Spinal cord (tissue), 9 donors: ENCODE measurements at regions not wholly inside any gene's neighbourhood (a gene's known extent, or its start where the extent isn't known, plus 50 kb on each side); places are given as distances from the start of the nearest gene placed in this dataset.

Source experiments
- DNase-seq, 6 donors: peaks; one replicate each; pipeline versions ENCODE4 v3.0.0 to v3.0.0-alpha.2; 2013 to 2015; ENCODE audit warnings: low spot score in 6 of 6, low read depth in 4 of 6
- H3K27ac ChIP-seq: one replicate; pipeline ENCODE4 v1.5.1; 2013; ENCODE audit warnings: low read depth, low read length, control low read depth
- H3K27me3 ChIP-seq: one replicate; pipeline ENCODE4 v1.6.1; 2013; ENCODE audit warnings: low read length; ENCODE audit not compliant: control insufficient read depth, insufficient read depth
- H3K36me3 ChIP-seq: one replicate; pipeline ENCODE4 v1.6.1; 2013; ENCODE audit warnings: low read length; ENCODE audit not compliant: control insufficient read depth, insufficient read depth
- H3K4me1 ChIP-seq: one replicate; pipeline ENCODE4 v1.6.1; 2013; ENCODE audit warnings: low read length; ENCODE audit not compliant: control insufficient read depth, insufficient read depth
- H3K4me3 ChIP-seq: one replicate; pipeline ENCODE4 v1.5.1; 2013; ENCODE audit warnings: low read depth, low read length, control low read depth
- H3K9me3 ChIP-seq: one replicate; pipeline ENCODE4 v1.6.1; 2013; ENCODE audit warnings: low read length; ENCODE audit not compliant: control insufficient read depth, insufficient read depth
- WGBS: methylation state at CpG from one replicate; pipeline ENCODE4 v1.1.5; 2013; ENCODE audit warnings: missing lambda C conversion rate; ENCODE audit not compliant: insufficient coverage; 5-methylcytosine and 5-hydroxymethylcytosine counted together
- donor health status: healthy.

- no peaks in the 10 kb centered on the region for H3K4me1 ChIP-seq
- no peak overlapping the region for H3K27ac ChIP-seq
- no peak overlapping the region for H3K4me3 ChIP-seq
- H3K27me3 ChIP-seq, result no peaks in the 10 kb centered on the region
- H3K36me3 ChIP-seq, result no peaks in the 10 kb centered on the region
- WGBS, result no CpG with 5 or more reads among the region's 1 CpG
- no peak for DNase-seq
- no peaks in the 10 kb centered on the region for H3K9me3 ChIP-seq
Observed at GRCh38 chr10:23521735-23522134, 82.9 kb downstream of the OTUD1 start.

GRCh38 chr10:23522345-23522744 is 83.5 kb downstream of the OTUD1 start:
- Histone ChIP-seq H3K4me3 (no peak overlapping the region), H3K27me3 (no peaks in the 10 kb centered on the region), H3K27ac (no peak overlapping the region), H3K36me3 (no peaks in the 10 kb centered on the region), H3K9me3 (no peaks in the 10 kb centered on the region), H3K4me1 (no peaks in the 10 kb centered on the region)
- DNase-seq, result no peak
- WGBS, result no CpG with 5 or more reads among the region's 4 CpGs

- Histone ChIP-seq H3K27ac (no peak overlapping the region), H3K36me3 (no peaks in the 10 kb centered on the region), H3K27me3 (no peaks in the 10 kb centered on the region), H3K9me3 (no peaks in the 10 kb centered on the region), H3K4me3 (no peak overlapping the region), H3K4me1 (no peaks in the 10 kb centered on the region)
- DNase-seq, result no peak
- WGBS, result 0% methylated on average over 1 of the region's 4 CpGs
Observed at GRCh38 chr10:23523251-23523650, 84.4 kb downstream of the OTUD1 start.

GRCh38 chr10:23525406-23525805 is 86.5 kb downstream of the OTUD1 start:
- Histone ChIP-seq H3K4me3 (no peak overlapping the region), H3K9me3 (no peaks in the 10 kb centered on the region), H3K27me3 (no peaks in the 10 kb centered on the region), H3K27ac (no peak overlapping the region), H3K4me1 (no peaks in the 10 kb centered on the region), H3K36me3 (no peaks in the 10 kb centered on the region)
- no CpG with 5 or more reads among the region's 2 CpGs for WGBS
- no peak for DNase-seq

- no peak overlapping the region for H3K27ac ChIP-seq
- no peaks in the 10 kb centered on the region for H3K27me3 ChIP-seq
- no peaks in the 10 kb centered on the region for H3K36me3 ChIP-seq
- H3K4me3 ChIP-seq, result no peak overlapping the region
- H3K4me1 ChIP-seq, result no peaks in the 10 kb centered on the region
- no peaks in the 10 kb centered on the region for H3K9me3 ChIP-seq
- no CpG with 5 or more reads among the region's 2 CpGs for WGBS
- no peak for DNase-seq
Observed at GRCh38 chr10:23528419-23528818, 89.5 kb downstream of the OTUD1 start.

GRCh38 chr10:23529625-23530024 is 90.8 kb downstream of the OTUD1 start:
- no peaks in the 10 kb centered on the region for H3K9me3 ChIP-seq
- H3K27me3 ChIP-seq, result no peaks in the 10 kb centered on the region
- no peaks in the 10 kb centered on the region for H3K4me1 ChIP-seq
- no peaks in the 10 kb centered on the region for H3K36me3 ChIP-seq
- H3K4me3 ChIP-seq, result no peak overlapping the region
- WGBS, result no CpG with 5 or more reads among the region's 5 CpGs
- no peak overlapping the region for H3K27ac ChIP-seq
- DNase-seq, result no peak

- no peaks in the 10 kb centered on the region for H3K27me3 ChIP-seq
- H3K36me3 ChIP-seq, result no peaks in the 10 kb centered on the region
- no peak overlapping the region for H3K4me3 ChIP-seq
- H3K4me1 ChIP-seq, result no peaks in the 10 kb centered on the region
- no peak overlapping the region for H3K27ac ChIP-seq
- no peaks in the 10 kb centered on the region for H3K9me3 ChIP-seq
- WGBS, result no CpG with 5 or more reads among the region's 2 CpGs
- DNase-seq, result peak in 1 of 6 donors; percentile 32
Observed at GRCh38 chr10:23530079-23530478, 91.2 kb downstream of the OTUD1 start.

GRCh38 chr10:23533212-23533611 is 94.3 kb downstream of the OTUD1 start:
- no peak for DNase-seq
- Histone ChIP-seq H3K4me3 (no peak overlapping the region), H3K9me3 (no peaks in the 10 kb centered on the region), H3K27ac (no peak overlapping the region), H3K36me3 (no peaks in the 10 kb centered on the region), H3K27me3 (no peaks in the 10 kb centered on the region), H3K4me1 (no peaks in the 10 kb centered on the region)
- 95% methylated on average over 3 of the region's 3 CpGs for WGBS

- DNase-seq, result no peak
- WGBS, result 89% methylated on average over 3 of the region's 4 CpGs
Observed at GRCh38 chr10:23534326-23534725, 95.5 kb downstream of the OTUD1 start.

GRCh38 chr10:23534761-23535160 is 95.9 kb downstream of the OTUD1 start:
- no peak overlapping the region for H3K4me3 ChIP-seq
- H3K4me1 ChIP-seq, result no peaks in the 10 kb centered on the region
- 100% methylated on average over 1 of the region's 1 CpG for WGBS
- no peaks in the 10 kb centered on the region for H3K36me3 ChIP-seq
- no peaks in the 10 kb centered on the region for H3K27me3 ChIP-seq
- no peak overlapping the region for H3K27ac ChIP-seq
- no peak for DNase-seq
- no peaks in the 10 kb centered on the region for H3K9me3 ChIP-seq

More at GRCh38 chr10:23534326-23534725, 95.5 kb downstream of the OTUD1 start:
- no peak overlapping the region for H3K4me3 ChIP-seq
- H3K36me3 ChIP-seq, result no peaks in the 10 kb centered on the region
- H3K27me3 ChIP-seq, result no peaks in the 10 kb centered on the region
- no peaks in the 10 kb centered on the region for H3K4me1 ChIP-seq
- no peaks in the 10 kb centered on the region for H3K9me3 ChIP-seq
- H3K27ac ChIP-seq, result no peak overlapping the region
